ENCODE measurements at regions not wholly inside any gene's neighbourhood (a gene's known extent, or its start where the extent isn't known, plus 50 kb on each side); places are given as distances from the start of the nearest gene placed in this dataset.

DNA sequence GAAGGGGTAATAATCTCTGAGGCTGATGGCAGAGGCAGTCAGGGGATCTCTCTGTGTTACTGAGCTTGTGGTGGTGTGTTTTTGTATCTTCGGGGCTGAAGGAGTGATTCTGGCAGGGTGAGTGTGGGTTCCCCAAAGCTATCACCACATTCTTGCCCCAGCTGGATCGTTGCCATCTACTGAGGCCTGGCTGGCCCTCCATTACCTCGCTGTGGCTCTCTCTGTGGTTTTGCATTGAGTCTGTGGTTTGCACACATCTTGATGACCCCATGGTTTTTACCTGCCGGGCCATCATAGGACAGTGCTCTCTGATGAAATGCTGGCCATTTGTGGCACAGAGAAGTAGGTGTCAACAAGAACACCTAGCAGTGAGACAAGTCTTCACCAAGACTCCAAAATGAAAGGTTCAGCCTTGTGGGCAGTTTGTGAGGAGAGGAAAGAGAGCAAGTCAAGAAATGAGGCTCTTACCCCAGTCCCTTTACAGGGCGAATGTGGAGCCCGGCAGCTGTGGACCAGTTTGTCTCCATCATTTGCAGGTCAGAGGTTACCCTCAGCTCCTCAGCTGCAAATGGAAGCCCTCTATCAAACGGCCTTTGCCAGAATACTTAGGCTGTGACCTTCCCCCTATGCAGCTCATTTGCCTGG, 69.0 kb upstream of the NPAS1 start:
- Histone ChIP-seq H3K4me2 (ENCODE audit: low read depth, low read length, poor library complexity, severe bottlenecking) (no peak overlapping the region), H3F3A (ENCODE audit: low read depth) (peaks cover 11% of the 10 kb centered on the region; the same call in 1 of the 2 replicates), H3K36me3 (ENCODE audit: insufficient read depth, low read length) (peaks cover 34% of the 10 kb centered on the region; the same call in 1 of the 2 replicates), H3K9me3 (ENCODE audit: insufficient read depth, low read depth, low read length) (no peaks in the 10 kb centered on the region), H2AFZ (ENCODE audit: low read length) (no peak overlapping the region), H3K9me2 (replicated peaks; ENCODE audit: low read depth, low read length) (no peaks in the 10 kb centered on the region), H3K4me1 (ENCODE audit: insufficient read depth, low read length, poor library complexity, severe bottlenecking) (peaks cover 25% of the 10 kb centered on the region), H3K4me3 (ENCODE audit: low read length, poor library complexity, severe bottlenecking) (no peak overlapping the region), H3K9ac (ENCODE audit: low read depth, low read length, poor library complexity, severe bottlenecking) (no peak overlapping the region), H3K79me2 (ENCODE audit: insufficient read depth, low read length) (peaks cover 87% of the 10 kb centered on the region), H3K27me3 (ENCODE audit: insufficient read depth, low read length, poor library complexity, severe bottlenecking) (no peaks in the 10 kb centered on the region), H4K20me1 (ENCODE audit: insufficient read depth, low read length, poor library complexity, severe bottlenecking) (peaks cover 24% of the 10 kb centered on the region)
- no peak for TF ChIP-seq EZH2phosphoT487 (IDR thresholded peaks at IDR 0.05; ENCODE audit: borderline replicate concordance)
- TF ChIP-seq, protein P1, sequence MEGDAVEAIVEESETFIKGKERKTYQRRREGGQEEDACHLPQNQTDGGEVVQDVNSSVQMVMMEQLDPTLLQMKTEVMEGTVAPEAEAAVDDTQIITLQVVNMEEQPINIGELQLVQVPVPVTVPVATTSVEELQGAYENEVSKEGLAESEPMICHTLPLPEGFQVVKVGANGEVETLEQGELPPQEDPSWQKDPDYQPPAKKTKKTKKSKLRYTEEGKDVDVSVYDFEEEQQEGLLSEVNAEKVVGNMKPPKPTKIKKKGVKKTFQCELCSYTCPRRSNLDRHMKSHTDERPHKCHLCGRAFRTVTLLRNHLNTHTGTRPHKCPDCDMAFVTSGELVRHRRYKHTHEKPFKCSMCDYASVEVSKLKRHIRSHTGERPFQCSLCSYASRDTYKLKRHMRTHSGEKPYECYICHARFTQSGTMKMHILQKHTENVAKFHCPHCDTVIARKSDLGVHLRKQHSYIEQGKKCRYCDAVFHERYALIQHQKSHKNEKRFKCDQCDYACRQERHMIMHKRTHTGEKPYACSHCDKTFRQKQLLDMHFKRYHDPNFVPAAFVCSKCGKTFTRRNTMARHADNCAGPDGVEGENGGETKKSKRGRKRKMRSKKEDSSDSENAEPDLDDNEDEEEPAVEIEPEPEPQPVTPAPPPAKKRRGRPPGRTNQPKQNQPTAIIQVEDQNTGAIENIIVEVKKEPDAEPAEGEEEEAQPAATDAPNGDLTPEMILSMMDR (conservative IDR thresholded peaks at IDR 0.05; ENCODE audit: low read length), result no peak

DNA sequence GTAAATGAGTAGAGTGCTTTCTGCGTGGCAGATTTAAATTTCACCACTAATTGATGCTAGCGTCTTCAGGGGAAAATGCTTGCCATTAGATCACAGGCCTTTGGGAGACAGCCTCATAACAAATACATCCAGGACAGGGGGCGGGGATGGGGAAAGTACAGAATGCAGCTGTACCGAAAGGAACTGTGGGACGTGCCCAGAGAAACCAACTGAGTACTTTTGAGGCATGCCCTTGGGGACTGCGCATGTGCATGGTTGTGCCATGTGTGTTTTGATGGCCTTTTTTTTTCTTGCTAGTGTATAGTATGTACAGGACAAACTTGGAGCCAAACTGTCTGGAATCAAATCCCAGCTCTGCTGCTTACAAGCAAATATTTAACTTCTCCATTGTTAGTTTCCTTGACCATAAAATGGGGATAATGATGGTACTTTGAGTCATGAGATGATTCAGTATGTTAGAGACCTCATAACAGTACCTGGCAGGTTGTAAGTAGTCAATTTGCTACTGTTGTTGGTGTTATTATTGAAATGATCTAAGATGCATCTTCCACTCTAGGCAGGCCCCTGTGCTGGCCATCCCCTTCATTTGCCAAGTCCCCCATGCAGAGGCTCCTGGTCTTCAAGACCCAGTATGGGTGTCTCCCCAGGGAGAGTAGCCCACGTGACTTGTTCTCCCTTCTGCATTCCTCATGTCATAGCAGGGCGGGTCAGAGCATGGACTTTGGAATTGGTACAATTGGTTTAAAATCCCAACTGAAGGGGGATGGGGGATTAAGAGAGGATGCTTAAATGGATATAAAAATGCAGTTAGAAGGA, 68.3 kb upstream of the NPAS1 start:
- TF ChIP-seq, protein P1 (conservative IDR thresholded peaks at IDR 0.05; ENCODE audit: low read length), result no peak
- TF ChIP-seq EZH2phosphoT487 (IDR thresholded peaks at IDR 0.05; ENCODE audit: borderline replicate concordance), result no peak
- Histone ChIP-seq H3K79me2 (ENCODE audit: insufficient read depth, low read length) (peaks cover 82% of the 10 kb centered on the region), H3K4me2 (ENCODE audit: low read depth, low read length, poor library complexity, severe bottlenecking) (no peak overlapping the region)

DNA sequence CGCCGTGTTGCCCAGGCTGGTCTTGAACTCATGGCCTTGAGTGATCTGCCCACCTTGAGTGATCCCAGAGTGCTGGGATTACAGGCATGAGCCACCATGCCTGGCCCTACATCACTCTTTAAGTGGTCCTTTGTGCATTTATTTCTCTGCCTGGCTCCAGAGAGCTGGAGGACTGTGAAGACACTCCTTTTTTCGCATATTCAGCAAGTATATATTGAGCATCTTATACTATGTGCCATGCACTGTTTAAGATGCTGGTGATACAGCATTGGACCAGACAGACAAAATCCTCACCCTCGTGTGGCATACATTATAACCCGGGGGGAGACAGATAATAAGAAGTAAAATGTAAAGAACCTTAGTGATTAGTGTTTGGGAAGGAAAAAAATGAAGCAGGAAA, 66.8 kb upstream of the NPAS1 start:
- H2AFZ ChIP-seq (ENCODE audit: low read length), result no peak overlapping the region
- peaks cover 15% of the 10 kb centered on the region; the same call in 1 of the 2 replicates for H3F3A ChIP-seq (ENCODE audit: low read depth)
- H3K9ac ChIP-seq (ENCODE audit: low read depth, low read length, poor library complexity, severe bottlenecking), result no peak overlapping the region
- no peaks in the 10 kb centered on the region for H3K27me3 ChIP-seq (ENCODE audit: insufficient read depth, low read length, poor library complexity, severe bottlenecking)
- no peaks in the 10 kb centered on the region for H3K9me3 ChIP-seq (ENCODE audit: insufficient read depth, low read depth, low read length)
- TF ChIP-seq EZH2phosphoT487 (IDR thresholded peaks at IDR 0.05; ENCODE audit: borderline replicate concordance), result no peak
- TF ChIP-seq, protein P1 (conservative IDR thresholded peaks at IDR 0.05; ENCODE audit: low read length), result no peak
- peaks cover 32% of the 10 kb centered on the region for H3K4me1 ChIP-seq (ENCODE audit: insufficient read depth, low read length, poor library complexity, severe bottlenecking)
- peaks cover 81% of the 10 kb centered on the region for H3K79me2 ChIP-seq (ENCODE audit: insufficient read depth, low read length)
- H3K4me2 ChIP-seq (ENCODE audit: low read depth, low read length, poor library complexity, severe bottlenecking), result no peak overlapping the region
- peaks cover 34% of the 10 kb centered on the region for H4K20me1 ChIP-seq (ENCODE audit: insufficient read depth, low read length, poor library complexity, severe bottlenecking)
- H3K9me2 ChIP-seq (replicated peaks; ENCODE audit: low read depth, low read length), result no peaks in the 10 kb centered on the region
- H3K36me3 ChIP-seq (ENCODE audit: insufficient read depth, low read length), result peaks cover 25% of the 10 kb centered on the region; the same call in 1 of the 2 replicates
- H3K4me3 ChIP-seq (ENCODE audit: low read length, poor library complexity, severe bottlenecking), result no peak overlapping the region

More for the DNA sequence above, 68.3 kb upstream of the NPAS1 start:
- Histone ChIP-seq H2AFZ (ENCODE audit: low read length) (no peak overlapping the region), H3K4me1 (ENCODE audit: insufficient read depth, low read length, poor library complexity, severe bottlenecking) (peaks cover 29% of the 10 kb centered on the region), H3K27me3 (ENCODE audit: insufficient read depth, low read length, poor library complexity, severe bottlenecking) (no peaks in the 10 kb centered on the region), H4K20me1 (ENCODE audit: insufficient read depth, low read length, poor library complexity, severe bottlenecking) (peaks cover 30% of the 10 kb centered on the region), H3K9ac (ENCODE audit: low read depth, low read length, poor library complexity, severe bottlenecking) (no peak overlapping the region), H3K9me2 (replicated peaks; ENCODE audit: low read depth, low read length) (no peaks in the 10 kb centered on the region), H3K9me3 (ENCODE audit: insufficient read depth, low read depth, low read length) (no peaks in the 10 kb centered on the region), H3K36me3 (ENCODE audit: insufficient read depth, low read length) (peaks cover 32% of the 10 kb centered on the region; the same call in 1 of the 2 replicates), H3K4me3 (ENCODE audit: low read length, poor library complexity, severe bottlenecking) (no peak overlapping the region), H3F3A (ENCODE audit: low read depth) (peaks cover 15% of the 10 kb centered on the region; the same call in 1 of the 2 replicates)
